Endometrium (tissue), 2 donors: ENCODE measurements at regions not wholly inside any gene's neighbourhood (a gene's known extent, or its start where the extent isn't known, plus 50 kb on each side); places are given as distances from the start of the nearest gene placed in this dataset.

Experiments used
- FAIRE-seq: peaks from 2 replicates; lab custom pipeline; 2012; peaks lifted over from hg19 to GRCh38; lab: Jason Lieb, UNC
- donor health status: control.
- donor health status: control.

DNA sequence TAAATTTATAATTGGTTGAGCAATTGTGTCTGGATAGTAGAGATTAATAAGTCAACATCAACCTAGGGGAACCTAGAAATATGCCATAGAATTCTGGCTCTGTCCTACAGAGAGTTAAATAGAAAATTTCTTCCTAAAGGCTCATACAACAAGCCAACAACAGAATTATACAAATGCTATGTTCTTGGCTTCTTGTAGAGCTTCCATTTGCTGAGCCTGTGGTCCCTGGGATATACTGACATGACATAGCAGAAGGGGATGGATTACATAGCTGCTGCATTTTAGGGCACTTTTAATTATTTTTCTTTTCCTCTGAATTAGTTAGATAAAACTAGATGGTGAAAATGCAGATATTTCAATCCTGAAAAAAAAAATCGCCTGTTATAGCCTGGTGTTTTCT is 95.5 kb upstream of the ST6GAL2 start:
- FAIRE-seq: no peak

DNA sequence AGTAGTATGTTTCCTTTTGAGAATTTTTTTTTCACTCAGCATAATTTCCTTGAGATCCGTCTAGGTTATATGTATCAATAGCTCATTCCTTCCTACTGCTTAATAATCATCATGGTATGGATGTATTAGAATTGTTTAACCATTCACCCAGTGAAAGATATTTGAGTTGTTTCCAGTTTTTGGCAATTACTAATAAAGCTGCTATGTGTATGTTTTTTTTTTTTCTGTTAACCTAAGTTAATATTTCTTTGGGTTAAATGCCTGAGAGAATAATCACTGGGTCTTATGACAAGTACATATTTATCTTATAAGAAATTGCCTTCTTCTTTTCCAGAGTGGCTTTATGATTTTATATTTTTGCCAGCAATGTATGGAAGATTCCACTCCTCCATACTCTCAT is 96.4 kb upstream of the ST6GAL2 start:
- no peak for FAIRE-seq

DNA sequence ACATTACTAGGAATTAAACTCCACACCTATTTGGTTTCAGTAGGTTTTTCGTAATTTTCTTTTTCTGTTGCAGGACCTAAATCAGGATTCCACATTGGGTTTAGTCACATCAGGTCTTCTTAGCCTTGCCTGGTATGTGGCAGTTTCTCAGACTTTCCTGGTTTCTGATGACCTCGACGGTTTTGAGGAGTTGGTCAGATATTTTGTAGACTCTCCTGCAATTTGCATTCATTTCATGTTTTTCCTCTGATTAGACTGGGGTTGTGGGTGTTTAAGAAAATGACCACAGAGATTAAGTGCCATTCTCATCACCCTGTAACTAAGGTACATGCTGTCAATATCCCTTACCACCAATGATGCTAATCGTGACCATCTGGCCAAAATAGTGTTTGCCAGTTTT is 97.3 kb upstream of the ST6GAL2 start:
- no peak for FAIRE-seq

DNA sequence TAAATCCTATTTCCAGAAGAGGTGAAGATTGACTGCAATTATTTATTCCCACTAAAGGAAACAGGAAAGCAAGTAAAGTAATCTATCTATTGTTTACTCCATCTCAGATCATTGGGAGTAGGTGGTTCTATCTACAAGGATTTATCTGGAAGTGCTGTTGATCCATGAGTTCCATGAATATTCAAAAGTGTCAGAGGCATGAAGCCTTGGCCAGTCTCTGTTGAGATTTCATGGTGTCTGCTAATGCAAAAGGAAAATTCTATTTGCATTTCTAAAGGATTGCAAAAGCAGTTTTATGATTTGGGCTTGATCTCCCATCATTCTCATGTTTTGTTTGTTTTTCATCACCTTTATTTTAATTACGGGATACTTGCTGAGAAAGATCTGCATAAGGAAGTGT is 102.4 kb upstream of the ST6GAL2 start:
- FAIRE-seq: no peak

DNA sequence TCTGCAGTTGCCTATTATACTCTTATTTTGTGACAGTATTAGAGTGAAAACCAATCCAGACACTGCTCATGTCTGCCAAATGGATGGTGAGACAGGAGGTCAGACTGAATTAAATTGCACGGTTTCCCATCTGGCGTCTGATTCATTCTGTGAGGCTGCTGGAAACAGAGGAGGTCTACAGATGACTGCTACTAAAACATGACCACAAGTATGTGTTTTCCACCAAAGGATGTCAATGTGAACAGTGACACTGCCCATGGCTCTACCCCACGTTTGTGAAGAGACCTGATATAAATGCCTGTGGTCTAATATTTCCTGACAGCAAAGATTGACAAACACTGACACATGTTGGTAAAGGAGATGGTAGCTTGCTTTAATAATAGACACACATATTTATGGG is 104.3 kb upstream of the ST6GAL2 start:
- FAIRE-seq: no peak

DNA sequence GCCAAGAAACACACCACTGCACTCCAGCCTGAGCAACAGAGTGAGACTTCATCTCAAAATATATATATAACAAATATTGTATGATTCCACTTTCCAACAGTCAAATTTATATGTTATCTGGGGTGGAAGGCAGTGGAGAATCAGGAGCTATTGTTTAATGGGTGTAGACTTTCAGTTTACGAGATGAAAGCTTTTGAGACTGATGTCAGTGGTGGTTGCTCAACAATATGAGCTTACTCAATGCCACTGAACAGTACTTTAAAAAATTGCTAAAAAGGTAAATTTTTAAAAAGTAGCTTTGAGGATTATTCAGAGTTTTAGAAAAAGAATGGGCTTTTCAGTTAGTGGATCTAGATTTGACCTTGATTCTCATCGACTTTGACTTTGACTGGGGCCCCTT is 105.9 kb upstream of the ST6GAL2 start:
- FAIRE-seq: no peak

DNA sequence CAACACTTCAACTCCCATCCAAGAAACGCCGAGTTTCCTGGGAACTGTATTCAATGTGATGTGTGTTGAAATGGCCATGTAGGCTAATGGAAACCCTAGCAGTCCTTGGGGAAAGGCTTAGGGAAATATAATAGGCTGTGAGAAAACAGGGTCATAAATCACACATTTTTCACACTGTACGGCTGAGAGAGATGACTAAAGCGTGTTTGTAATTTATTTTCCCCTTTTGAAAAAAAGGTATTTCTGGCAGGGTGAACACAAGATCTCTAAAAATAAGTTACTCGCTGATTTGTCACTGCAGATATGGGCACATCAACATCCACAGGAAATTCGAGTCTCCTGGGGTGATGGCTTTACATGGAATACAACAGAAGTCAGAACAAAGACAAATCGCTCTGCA is 109.6 kb upstream of the ST6GAL2 start:
- FAIRE-seq: no peak

DNA sequence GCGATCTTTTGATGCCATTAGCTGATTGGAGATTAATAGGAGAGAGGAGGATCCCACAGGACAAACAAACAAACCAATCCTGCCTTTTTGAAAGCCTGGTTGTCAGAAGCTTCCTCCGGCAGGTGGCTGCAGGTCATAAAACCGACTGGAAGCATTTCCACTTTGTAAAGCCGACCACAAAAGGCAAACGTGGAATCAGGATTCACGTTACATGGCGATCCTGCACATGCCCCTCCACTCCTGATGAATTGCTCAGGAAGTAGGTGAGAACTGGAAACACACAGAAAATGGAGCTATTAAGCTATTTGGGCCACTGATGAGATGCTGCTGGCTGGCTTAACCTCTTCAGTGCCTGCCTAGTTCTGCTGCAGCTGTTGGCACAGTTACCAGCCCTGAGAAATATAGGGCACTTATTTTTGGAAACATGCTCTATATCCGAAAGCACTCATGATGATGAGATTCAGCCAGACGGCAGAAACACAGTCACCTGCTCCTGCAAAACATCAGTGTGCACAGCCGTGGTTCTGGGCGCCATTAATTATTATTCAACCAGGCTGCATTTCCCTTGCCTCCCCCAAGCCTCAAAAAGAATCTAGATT is 110.3 kb upstream of the ST6GAL2 start:
- no peak for FAIRE-seq

DNA sequence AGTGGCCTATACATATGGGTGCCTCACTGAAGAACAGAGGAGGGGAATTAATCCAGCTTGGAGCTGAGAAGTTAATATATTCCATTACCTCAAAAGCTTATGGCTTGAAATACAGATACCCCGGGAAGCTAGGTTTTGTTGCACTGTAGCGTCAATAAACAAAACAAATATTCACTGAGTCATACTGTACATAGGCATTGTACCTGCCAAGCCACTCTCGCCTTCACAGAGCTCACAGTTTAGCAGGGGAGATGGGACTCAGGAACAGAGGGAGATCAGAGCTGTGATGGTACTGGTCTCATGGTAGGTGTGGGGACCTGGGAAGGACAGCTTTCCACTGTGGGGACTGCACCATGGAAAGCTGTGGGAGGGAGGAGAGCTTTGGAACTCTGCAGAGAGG is 111.2 kb upstream of the ST6GAL2 start:
- FAIRE-seq: no peak

DNA sequence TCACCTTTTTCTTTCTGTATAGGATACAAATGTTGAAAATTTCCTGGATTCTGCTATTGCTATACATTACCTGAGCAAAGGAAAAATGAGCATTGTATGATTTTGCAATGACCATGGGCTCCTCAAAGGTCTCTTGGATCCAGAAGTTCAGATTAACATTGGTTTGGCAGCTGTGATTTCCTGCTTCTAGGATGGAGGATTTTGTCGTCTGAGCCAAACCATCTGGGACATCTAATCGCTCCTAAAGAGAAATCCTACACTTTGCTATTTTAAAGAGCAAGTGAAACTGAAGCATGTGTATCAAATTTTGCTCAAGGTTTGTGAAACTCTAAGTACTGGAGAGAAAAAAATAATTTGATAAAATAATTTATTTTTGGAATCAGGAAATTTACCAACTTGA is 115.1 kb upstream of the ST6GAL2 start:
- FAIRE-seq: no peak

DNA sequence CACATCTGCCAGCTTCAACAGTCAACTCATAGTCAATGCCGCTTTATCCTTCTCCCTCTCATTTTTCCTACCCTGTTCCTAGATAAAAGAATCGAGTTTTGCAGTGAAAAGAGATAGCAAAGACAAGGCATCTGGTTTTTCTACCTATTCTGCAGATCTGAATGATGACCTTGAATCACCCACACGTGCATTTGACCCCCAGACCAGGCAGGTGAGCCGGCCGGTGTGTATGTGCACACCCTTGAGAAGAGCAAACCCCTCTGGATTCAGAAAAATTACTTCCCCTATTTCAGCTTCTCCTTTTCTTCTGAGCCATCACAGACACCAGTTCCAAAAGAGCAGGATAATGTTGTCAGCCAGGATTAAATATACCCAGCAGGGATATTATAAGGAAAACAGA is 115.6 kb upstream of the ST6GAL2 start:
- no peak for FAIRE-seq

DNA sequence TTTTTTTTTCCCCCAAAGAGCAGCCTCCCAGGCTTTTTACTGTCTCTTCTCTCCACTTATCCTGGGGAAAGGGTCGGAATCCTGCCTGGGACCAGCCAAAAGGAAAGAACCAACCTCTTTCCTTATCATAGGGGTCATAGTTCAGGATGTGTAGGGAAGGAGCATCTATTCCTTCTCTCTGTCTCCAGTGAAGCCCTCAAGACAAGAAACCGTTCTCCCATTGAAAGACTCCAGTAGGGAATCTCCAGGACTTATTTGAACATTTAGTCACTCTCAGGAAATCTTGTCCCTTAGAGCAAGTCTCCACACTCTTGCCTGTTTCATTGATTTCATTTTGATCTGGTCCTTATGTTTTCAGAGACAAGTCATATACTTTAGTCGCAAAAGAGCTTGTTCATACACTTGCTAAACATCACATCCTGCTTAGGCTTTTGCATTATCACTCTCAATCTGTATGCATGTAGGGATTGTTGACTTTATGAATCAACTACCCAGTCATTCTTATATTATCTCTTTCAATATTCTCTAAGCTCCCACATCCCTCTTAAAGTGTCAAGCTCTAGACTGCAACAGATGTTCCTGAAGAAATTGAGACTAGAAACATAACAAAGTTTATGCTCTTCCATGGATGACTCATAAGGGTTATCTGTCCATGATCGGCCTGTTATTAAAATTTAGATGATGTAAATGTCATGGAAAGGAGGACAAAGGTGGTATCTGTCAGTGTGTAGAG is 116.2 kb upstream of the ST6GAL2 start:
- no peak for FAIRE-seq

DNA sequence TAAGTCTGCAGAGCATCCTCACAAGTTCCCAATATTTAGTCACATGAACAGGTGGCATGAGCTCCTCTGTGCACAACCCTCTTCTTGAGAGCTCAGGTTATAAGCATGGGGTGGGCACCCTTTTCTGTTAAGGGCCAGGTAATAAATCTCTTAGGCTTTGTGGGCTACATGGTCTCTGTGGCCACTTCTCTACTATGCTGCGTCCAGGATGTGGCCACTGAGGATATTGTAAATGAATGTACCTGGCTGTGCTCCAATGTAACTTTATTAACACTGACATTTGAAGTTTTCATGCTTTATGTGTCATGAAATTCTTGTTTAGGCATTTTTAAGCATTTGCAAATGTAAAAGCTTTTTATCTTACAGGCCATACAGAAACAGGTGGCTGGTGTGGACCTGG is 116.8 kb upstream of the ST6GAL2 start:
- FAIRE-seq: no peak

DNA sequence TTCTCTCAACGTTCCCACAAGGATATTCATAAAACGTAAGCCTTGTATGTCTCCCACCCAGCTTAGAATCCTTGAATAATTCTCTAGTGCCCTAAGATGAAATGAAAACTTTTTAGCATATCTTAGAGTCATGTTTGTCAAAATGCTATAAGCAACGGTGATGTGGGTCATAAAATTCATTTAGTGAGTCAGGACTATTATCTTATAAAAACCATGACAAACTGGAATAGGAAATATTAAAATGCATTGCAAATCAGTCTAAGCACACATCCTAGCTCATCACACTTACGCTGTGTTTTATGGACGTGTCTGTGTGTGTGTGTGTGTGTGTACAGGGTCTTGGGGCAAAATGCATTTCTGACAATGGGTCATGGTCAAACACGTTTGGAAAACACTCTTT is 119.9 kb upstream of the ST6GAL2 start:
- FAIRE-seq: no peak

DNA sequence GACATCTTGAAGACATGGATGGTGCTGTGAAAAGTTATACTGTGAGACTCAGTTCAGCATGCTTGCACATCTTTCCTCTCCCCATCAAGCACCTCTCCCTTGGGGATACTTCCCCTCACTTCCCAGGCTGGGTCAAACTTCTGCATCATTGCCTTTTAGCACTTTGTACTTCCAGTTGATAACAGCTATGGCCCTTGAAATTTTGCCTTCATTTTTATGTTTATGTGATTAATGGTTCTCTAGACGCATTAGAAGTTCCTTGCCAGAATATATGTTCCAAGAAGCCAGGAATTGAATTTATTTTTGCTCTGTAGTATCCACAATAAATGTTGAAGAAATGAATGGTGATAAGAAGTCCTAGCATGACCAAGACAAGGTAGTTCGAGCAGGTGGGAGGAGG is 120.9 kb upstream of the ST6GAL2 start:
- no peak for FAIRE-seq

DNA sequence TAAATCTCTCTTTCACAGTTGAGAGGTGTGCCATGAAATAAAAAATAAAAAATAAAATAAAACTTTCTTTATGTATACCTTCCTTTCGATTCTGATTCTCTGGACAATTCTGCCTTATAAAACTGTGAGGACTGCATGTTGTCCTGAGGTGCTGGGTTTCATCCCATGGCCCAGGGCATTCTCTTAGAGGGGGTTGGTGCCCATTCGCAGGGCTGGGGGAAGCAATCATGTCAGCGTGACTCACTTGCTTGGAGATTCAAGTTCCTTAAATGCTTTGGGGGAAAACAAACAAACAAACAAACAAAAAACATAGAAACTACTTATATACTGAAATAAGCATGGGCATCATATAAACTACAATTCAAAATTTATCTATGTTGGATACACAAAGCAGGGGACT is 122.0 kb upstream of the ST6GAL2 start:
- FAIRE-seq: no peak

DNA sequence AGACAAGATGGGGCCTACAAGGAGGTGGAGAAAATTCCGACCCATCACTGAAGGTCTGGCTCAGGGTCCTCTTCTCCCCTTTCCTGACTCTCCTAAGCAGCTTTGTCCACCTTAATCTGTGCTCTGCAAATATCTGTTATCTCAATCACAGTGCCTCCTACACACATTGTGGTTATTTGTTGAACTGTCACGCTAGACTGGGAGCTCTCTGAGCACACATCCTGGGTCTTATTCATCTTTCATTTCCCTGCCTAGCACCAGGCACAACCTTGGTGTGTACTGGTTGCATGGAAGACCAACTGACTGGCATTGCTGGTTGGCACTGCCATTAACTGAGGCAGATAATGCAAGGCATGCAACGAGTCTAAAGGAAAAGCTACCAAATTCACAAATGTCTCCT is 122.9 kb upstream of the ST6GAL2 start:
- FAIRE-seq: no peak

DNA sequence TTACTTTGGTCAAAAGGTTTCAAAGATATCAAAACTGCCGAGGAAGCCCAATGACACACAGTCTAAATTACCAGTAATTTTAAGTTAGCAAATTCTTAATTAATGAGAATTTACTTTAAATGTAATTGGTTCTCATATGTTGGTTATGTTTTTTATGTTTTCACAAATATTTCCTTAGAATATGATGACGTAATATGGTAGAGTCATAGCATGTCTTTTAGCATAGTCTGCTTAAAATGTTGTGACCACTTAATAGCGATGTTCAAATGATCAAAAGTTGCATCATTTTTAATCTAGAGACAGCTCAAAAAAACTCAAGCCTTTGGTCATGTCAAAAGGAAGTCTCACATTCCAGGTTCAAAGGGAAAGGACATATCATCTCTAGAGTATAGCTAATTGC is 123.3 kb upstream of the ST6GAL2 start:
- FAIRE-seq: no peak

DNA sequence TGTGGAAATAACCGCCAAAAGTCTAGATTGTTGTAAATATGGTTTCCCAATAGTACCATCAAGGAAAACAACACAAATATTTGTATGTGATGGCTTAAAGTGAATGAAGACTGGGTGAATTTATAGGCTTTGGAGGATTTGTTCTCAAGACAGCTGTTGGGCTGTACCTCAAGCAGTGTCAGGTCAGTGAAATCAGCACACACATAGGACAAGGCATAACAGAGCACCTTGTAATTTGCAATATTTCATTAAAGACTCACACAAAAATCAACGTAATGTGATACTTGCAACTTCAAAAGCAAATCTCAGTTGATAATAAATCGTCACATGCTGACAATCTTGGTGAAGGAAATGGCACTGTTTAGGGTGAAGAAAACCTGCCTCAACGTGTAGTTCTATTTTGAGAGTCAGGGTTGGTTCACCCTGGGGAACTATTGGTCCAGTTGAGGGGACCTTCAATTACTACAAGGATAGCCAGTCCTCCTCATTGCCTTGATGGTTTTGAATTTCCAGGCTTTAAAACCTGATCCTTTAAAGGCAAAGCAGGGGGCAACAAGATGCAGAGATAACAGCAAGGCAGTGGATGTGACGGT is 126.8 kb upstream of the ST6GAL2 start:
- FAIRE-seq: no peak

DNA sequence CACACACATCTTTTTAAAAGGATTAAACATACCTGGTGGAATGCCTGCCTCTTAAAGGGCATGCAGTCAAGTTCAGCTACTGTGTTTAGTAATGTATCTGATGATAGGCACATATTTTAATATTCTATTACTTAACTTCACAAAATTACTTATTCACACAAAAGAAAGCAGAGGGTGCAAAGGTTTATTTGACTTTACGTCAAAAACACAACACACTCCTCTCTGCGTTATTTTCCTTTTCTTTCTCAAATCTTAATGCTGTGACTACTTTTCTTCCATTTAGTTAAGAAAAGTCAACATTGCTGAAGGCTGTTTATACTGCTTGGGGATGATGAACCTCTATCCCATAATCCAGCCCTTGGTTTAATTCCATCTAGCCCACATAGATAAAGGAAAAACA is 127.9 kb upstream of the ST6GAL2 start:
- no peak for FAIRE-seq

DNA sequence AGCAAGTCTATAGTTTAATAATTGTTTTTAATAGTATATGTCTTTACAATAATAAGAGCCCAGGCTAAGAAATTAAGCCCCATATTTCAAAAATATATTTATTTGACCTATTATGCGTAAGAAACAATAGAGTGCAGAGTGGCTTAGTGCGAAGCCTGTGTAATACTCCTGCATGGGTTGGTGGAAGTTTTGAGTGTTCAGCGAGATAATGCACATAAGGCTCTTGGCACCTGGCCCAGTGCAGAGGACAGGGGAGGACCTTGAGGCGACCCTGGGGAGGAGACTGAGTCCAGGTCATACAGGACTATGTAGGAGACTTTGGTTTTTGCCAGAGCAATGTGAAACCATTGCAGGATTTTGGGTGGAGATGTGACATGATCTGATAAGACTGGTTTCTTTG is 132.4 kb upstream of the ST6GAL2 start:
- FAIRE-seq: no peak

DNA sequence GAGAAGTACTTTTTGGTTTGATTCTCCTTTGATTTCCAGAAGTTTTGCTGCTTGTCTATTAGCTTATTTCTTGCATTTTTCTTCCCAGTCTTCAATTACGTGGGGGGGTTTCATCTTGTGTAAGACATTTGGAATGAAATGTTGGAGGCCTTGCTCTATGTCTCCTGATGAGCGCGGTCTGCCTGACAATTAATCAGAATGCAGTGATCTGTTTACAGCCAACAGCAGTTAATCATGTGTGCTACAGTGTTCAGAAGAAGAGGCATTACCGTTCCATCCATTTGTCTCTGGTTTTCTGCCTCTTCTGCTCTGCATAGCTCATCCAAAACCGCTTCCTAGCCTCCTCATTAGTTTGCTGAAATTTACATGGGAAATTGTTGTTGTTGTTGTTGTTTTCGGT is 134.4 kb upstream of the ST6GAL2 start:
- FAIRE-seq: no peak

DNA sequence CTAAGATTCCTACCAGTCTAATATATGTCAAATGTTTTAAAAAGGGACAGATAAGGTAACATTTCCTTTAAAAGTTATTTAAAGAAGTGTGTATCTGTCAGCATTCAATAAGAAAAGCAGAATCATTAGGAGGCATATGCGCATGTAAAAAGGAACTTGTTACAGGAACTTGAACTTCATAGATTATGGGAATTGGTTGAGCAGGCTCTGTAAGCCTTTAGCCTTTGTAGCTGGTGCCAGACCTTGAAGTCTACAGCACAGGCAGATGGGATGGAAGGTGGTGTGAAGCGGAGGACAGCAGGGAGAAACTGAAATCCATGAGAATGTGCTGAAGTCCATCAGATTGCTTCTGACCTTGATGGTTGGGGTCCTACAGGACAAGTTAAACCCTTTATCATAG is 138.3 kb upstream of the ST6GAL2 start:
- no peak for FAIRE-seq

DNA sequence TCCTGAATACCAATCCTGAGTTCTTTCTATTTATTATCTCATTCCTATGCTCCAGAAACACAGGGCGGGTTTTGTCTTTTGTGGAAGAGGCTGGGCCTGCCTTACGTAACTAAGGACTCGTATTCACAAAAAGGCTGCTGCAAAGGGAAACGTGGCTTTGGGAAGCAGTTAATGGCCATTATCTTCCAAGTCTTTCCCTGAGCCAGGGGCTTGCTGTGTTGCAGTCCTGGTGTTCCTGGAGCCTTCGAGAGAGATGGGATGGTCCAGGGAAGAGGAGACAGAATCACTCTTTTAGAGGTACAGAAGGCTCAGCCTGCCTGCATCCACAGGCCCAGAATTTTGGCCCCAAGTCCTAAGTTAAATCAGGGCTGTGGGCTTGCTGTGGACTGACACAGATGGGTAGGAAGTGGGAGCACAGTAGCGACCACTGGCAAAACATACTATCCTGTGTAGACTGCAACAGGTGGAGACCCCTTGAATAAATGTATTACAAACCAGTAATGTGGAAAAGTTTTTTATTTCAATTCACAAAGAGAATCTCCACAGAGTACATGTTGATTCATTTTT is 139.4 kb upstream of the ST6GAL2 start:
- FAIRE-seq: no peak
